GM12875 (cell line): ENCODE measurements at regions not wholly inside any gene's neighbourhood (a gene's known extent, or its start where the extent isn't known, plus 50 kb on each side); places are given as distances from the start of the nearest gene placed in this dataset.
"Not testable (repeated sequence)": the region's sequence is repeated elsewhere in the genome, so short reads cannot be mapped to it uniquely, and the experiment has no call there.

Experiments
- H3K4me3 ChIP-seq: one replicate; pipeline ENCODE4 v1.5.1; 2011; ENCODE audit warnings: low read depth, low read length, control low read depth
- TF ChIP-seq, protein P1 (sequence below): IDR thresholded peaks from 2 replicates; pipeline ENCODE4 v1.5.1; 2011; ENCODE audit warnings: low read depth, mild to moderate bottlenecking, control low read depth, inconsistent platforms, low read length, moderate library complexity, borderline replicate concordance; ENCODE audit not compliant: insufficient read depth

DNA sequence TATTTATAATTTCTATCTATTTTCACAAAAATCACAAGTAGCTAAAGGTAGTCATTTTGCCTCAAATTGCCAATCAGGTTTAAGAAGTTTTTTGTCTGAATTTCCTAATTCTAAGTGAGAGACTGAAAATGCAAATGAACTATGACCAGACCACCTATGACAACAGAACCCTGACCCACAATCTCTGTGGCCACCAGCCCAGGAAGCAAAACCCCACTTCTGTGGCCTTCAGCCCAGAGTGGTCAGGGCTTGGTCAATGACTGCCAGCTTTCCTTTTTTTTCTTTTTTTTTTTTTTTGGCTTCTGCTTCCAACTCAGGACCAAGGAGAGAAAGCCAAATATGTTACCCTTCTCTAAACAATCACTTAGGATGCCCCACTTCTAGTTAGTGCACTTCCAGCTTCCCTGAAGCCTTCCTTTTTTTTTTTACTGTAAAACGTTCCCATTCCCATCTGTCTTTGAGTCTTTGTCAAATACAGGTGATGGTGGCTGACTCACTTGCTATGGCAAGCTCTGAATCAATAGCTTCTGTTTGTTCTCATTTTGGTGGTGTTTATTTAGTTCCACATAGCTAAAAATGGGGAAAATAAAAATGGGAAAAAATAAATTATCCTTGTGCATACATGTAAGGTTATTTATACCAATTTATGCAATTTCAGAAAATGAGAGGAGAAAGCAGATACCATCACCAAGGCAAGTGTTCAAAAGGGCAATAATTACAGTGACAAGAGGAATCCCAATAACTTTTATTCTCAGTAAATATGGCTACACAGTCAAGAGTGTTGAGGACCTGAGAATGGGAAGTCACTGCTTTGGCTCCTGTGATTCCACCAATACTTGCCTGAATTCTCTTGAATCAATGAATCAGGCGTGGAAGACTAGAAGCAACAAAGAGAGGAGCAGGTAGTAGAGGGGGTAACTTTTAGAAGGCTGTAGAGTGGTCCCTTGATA is 170.3 kb upstream of the PDE7B start:
- H3K4me3 ChIP-seq, result no peak overlapping the region
- TF ChIP-seq, protein P1, sequence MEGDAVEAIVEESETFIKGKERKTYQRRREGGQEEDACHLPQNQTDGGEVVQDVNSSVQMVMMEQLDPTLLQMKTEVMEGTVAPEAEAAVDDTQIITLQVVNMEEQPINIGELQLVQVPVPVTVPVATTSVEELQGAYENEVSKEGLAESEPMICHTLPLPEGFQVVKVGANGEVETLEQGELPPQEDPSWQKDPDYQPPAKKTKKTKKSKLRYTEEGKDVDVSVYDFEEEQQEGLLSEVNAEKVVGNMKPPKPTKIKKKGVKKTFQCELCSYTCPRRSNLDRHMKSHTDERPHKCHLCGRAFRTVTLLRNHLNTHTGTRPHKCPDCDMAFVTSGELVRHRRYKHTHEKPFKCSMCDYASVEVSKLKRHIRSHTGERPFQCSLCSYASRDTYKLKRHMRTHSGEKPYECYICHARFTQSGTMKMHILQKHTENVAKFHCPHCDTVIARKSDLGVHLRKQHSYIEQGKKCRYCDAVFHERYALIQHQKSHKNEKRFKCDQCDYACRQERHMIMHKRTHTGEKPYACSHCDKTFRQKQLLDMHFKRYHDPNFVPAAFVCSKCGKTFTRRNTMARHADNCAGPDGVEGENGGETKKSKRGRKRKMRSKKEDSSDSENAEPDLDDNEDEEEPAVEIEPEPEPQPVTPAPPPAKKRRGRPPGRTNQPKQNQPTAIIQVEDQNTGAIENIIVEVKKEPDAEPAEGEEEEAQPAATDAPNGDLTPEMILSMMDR, result no peak

DNA sequence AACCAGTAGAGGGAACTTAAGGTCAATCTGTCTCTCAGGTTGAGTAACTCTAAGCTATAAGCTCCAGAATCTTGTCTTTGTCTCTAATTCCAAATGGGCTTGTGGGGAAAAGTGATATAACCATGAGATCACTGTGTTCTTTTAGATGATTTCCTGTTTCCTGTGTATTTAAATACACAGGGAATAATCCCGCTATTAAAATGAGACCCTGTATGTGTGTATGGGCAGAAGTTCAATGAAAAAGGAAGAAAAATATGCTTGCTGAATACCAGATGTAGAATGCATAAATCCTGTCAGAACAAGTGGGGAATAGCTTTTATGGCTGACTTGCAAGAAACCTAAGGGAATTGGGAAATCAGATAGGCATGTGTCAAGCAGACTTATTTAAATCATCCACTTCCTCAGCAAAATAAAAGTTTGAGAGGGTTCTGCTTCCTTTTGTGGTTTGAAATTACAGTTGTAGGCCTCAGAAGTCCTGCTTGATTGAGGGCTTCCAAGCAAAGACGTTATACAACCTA is 164.7 kb upstream of the PDE7B start:
- TF ChIP-seq, protein P1, result no peak
- H3K4me3 ChIP-seq, result no peak overlapping the region

GRCh38 chr6:135688476-135688875 is 163.0 kb upstream of the PDE7B start:
- H3K4me3 ChIP-seq, result not testable (repeated sequence)

- TF ChIP-seq, protein P1, result no peak
Observed at GRCh38 chr6:135692426-135692825, 159.1 kb upstream of the PDE7B start.

GRCh38 chr6:135693811-135694370 is 157.6 kb upstream of the PDE7B start:
- no peak overlapping the region for H3K4me3 ChIP-seq
- TF ChIP-seq, protein P1, result no peak

More at GRCh38 chr6:135692426-135692825, 159.1 kb upstream of the PDE7B start:
- H3K4me3 ChIP-seq, result no peak overlapping the region

GRCh38 chr6:135699705-135700104 is 151.8 kb upstream of the PDE7B start:
- TF ChIP-seq, protein P1, result no peak
- no peak overlapping the region for H3K4me3 ChIP-seq

DNA sequence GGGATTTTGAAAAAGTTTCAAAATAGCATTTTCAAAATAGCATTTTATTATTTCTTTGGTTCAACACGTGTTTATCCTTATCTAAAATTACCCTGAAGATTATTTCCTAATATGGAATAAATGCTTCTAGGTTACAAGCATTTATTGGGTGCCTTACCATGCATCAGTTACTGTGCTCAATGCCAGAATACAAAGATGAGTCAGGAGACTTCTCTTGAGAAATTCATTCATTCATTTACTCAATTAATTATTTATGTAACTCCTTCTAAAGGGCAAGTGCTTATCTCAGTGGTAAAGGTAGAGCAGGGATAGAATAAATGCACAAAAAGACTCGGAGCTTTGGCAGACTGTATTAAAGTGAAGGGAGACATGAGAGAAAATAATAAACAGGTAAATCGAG is 150.1 kb upstream of the PDE7B start:
- no peak overlapping the region for H3K4me3 ChIP-seq
- TF ChIP-seq, protein P1, result no peak
